DND-41 (cell line): ENCODE measurements at regions not wholly inside any gene's neighbourhood (a gene's known extent, or its start where the extent isn't known, plus 50 kb on each side); places are given as distances from the start of the nearest gene placed in this dataset.

Source experiments
- ATAC-seq: fragments of 200-7000 bp; cut with Tn5 transposase; 3 replicates; pipeline ENCODE4 v1.9.1; 2021; ENCODE audit warnings: low read depth; ENCODE audit not compliant: insufficient read depth
- DNase-seq: peaks from one replicate; pipeline ENCODE4 v3.0.0-alpha.2; 2020
- H2AFZ ChIP-seq: 2 replicates; pipeline ENCODE4 v1.6.0; 2012; ENCODE audit warnings: low read depth, low read length
- H3K27ac ChIP-seq: 2 replicates; pipeline ENCODE4 v1.5.1; 2012; ENCODE audit warnings: low read length, inconsistent platforms
- H3K27me3 ChIP-seq: fragments of 200-600 bp; sonication (generic); 2 replicates; pipeline ENCODE4 v1.6.0; 2012; ENCODE audit warnings: low read length, mild to moderate bottlenecking, inconsistent platforms; ENCODE audit not compliant: insufficient read depth, poor library complexity
- H3K36me3 ChIP-seq: 2 replicates; pipeline ENCODE4 v1.5.1; 2012; ENCODE audit warnings: low read length, inconsistent platforms; ENCODE audit not compliant: insufficient read depth
- H3K4me1 ChIP-seq: 2 replicates; pipeline ENCODE4 v1.5.1; 2012; ENCODE audit warnings: mild to moderate bottlenecking, low read length; ENCODE audit not compliant: insufficient read depth
- H3K4me2 ChIP-seq: 2 replicates; pipeline ENCODE4 v1.6.0; 2012; ENCODE audit warnings: mild to moderate bottlenecking, moderate library complexity, low read length, inconsistent platforms; ENCODE audit not compliant: insufficient read depth
- H3K4me3 ChIP-seq, 2 experiments: fragments of 200-600 bp in 1 of 2; shearing (Covaris generic) in 1 of 2; 2 replicates each; pipeline ENCODE4 v1.5.1; 2012 to 2016; ENCODE audit warnings: inconsistent platforms in 2 of 2, low read length in 2 of 2, mild to moderate bottlenecking in 2 of 2, low read depth in 1 of 2, moderate library complexity in 1 of 2
- H3K79me2 ChIP-seq: 2 replicates; pipeline ENCODE4 v1.6.0; 2012; ENCODE audit warnings: low read length, inconsistent platforms; ENCODE audit not compliant: insufficient read depth
- H3K9ac ChIP-seq: 2 replicates; pipeline ENCODE4 v1.6.0; 2012; ENCODE audit warnings: low read depth, mild to moderate bottlenecking, inconsistent platforms, low read length, moderate library complexity
- H3K9me3 ChIP-seq: 2 replicates; pipeline ENCODE4 v1.5.1; 2012; ENCODE audit warnings: low read length, moderate library complexity, mild to moderate bottlenecking, inconsistent platforms; ENCODE audit not compliant: insufficient read depth, severe bottlenecking
- H4K20me1 ChIP-seq: 2 replicates; pipeline ENCODE4 v1.6.0; 2012; ENCODE audit warnings: low read length; ENCODE audit not compliant: insufficient read depth
- CTCF ChIP-seq: IDR thresholded peaks from 2 replicates; pipeline ENCODE4 v1.5.1; 2012; ENCODE audit warnings: borderline replicate concordance, low read length, moderate library complexity, mild to moderate bottlenecking; ENCODE audit not compliant: poor library complexity, severe bottlenecking; ENCODE audit errors: extremely low read depth
- EZH2 ChIP-seq: IDR thresholded peaks from 3 replicates; pipeline ENCODE4 v1.6.1; 2012; ENCODE audit warnings: borderline replicate concordance, low read depth, mild to moderate bottlenecking, moderate library complexity, low read length, inconsistent platforms; ENCODE audit not compliant: severe bottlenecking

GRCh38 chr6:145498425-145498824 lies 236.9 kb downstream of the EPM2A start:
- H3K9ac ChIP-seq, result no peak overlapping the region

GRCh38 chr6:145502416-145502815 lies 232.9 kb downstream of the EPM2A start:
- Histone ChIP-seq H3K9ac (no peak overlapping the region), H3K79me2 (no peaks in the 10 kb centered on the region), H3K4me3 (no peak overlapping the region), H3K36me3 (no peaks in the 10 kb centered on the region), H3K27ac (no peak overlapping the region), H3K27me3 (no peaks in the 10 kb centered on the region), H2AFZ (no peak overlapping the region), H3K9me3 (no peaks in the 10 kb centered on the region), H4K20me1 (no peaks in the 10 kb centered on the region), H3K4me1 (no peaks in the 10 kb centered on the region), H3K4me2 (no peak overlapping the region)
- DNase-seq (no peak), ATAC-seq (no peak)
- TF ChIP-seq EZH2, result no peak
- TF ChIP-seq CTCF, result no peak

More at GRCh38 chr6:145498425-145498824, 236.9 kb downstream of the EPM2A start:
- ATAC-seq (no peak), DNase-seq (no peak)
- H3K9me3 ChIP-seq, result no peaks in the 10 kb centered on the region
- H3K27me3 ChIP-seq, result no peaks in the 10 kb centered on the region
- H4K20me1 ChIP-seq, result no peaks in the 10 kb centered on the region
- no peaks in the 10 kb centered on the region for H3K36me3 ChIP-seq
- TF ChIP-seq CTCF, result no peak
- no peak for TF ChIP-seq EZH2
- no peak overlapping the region for H3K4me2 ChIP-seq
- H3K4me1 ChIP-seq, result no peaks in the 10 kb centered on the region
- no peak overlapping the region for H3K4me3 ChIP-seq
- no peak overlapping the region for H3K27ac ChIP-seq
- H2AFZ ChIP-seq, result no peak overlapping the region
- no peaks in the 10 kb centered on the region for H3K79me2 ChIP-seq

- Histone ChIP-seq H3K36me3 (no peaks in the 10 kb centered on the region), H3K27me3 (no peaks in the 10 kb centered on the region), H3K9me3 (peaks cover 11% of the 10 kb centered on the region), H3K27ac (no peak overlapping the region), H3K9ac (no peak overlapping the region), H3K79me2 (no peaks in the 10 kb centered on the region), H4K20me1 (no peaks in the 10 kb centered on the region), H2AFZ (no peak overlapping the region), H3K4me2 (no peak overlapping the region), H3K4me3 (no peak overlapping the region), H3K4me1 (no peaks in the 10 kb centered on the region)
- DNase-seq, result no peak
- ATAC-seq, result no peak
- TF ChIP-seq EZH2 (no peak), CTCF (no peak)
These were observed 229.2 kb downstream of the EPM2A start for GRCh38 chr6:145506136-145506535.

- no peak for ATAC-seq
- H3K27ac ChIP-seq, result no peak overlapping the region
- TF ChIP-seq EZH2 (no peak), CTCF (no peak)
- H3K4me3 ChIP-seq, result no peak overlapping the region
- H3K9ac ChIP-seq, result no peak overlapping the region
- no peak for DNase-seq
- no peaks in the 10 kb centered on the region for H3K36me3 ChIP-seq
- no peak overlapping the region for H2AFZ ChIP-seq
- no peaks in the 10 kb centered on the region for H3K4me1 ChIP-seq
- H3K9me3 ChIP-seq, result peaks cover 11% of the 10 kb centered on the region
- H3K27me3 ChIP-seq, result no peaks in the 10 kb centered on the region
- no peak overlapping the region for H3K4me2 ChIP-seq
- no peaks in the 10 kb centered on the region for H3K79me2 ChIP-seq
- H4K20me1 ChIP-seq, result no peaks in the 10 kb centered on the region
These were observed 228.8 kb downstream of the EPM2A start for GRCh38 chr6:145506565-145506964.
